ENCODE measurements at regions not wholly inside any gene's neighbourhood (a gene's known extent, or its start where the extent isn't known, plus 50 kb on each side); places are given as distances from the start of the nearest gene placed in this dataset.

DNA sequence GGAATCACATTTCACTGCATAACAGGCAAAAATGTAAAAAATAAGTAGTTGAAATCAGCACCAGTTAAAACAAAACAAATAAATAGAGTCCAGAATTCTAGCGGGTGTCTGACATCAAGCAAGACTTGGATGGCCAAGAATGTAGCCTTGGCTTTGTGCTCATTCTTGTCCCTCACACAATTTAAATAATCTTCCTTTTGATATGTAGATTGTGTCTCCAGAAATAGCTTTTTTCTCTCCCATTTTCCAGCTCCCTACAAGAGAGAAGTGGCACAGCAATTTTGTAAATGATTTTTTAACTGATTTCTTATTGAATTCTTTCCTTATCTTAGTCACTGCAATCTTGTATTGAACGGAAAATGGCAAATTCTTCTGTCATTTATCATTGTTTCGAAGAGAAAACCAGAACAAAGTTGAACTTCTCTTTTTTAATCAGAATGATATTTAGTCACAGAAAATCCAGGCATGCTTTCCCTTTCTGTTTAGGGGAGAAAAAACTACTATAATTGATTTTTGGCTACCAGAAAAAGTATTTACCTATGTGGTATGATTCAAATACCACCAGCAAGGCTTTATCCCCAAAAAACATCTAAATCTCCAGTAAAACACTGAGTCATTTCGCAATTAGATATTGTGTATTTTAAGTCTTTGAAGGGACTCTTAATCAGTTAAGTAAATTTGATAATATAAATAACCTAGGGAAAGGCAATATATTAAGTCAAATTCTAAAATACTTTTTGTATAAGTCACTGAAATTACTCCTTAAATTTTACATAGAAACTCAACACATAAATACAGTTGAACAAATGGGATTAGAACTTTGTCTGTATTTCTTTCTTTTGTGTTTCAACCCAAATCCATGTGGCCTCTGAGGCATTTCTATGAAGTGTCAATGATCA, 481.7 kb downstream of the GBE1 start:
- TF ChIP-seq, protein P1, sequence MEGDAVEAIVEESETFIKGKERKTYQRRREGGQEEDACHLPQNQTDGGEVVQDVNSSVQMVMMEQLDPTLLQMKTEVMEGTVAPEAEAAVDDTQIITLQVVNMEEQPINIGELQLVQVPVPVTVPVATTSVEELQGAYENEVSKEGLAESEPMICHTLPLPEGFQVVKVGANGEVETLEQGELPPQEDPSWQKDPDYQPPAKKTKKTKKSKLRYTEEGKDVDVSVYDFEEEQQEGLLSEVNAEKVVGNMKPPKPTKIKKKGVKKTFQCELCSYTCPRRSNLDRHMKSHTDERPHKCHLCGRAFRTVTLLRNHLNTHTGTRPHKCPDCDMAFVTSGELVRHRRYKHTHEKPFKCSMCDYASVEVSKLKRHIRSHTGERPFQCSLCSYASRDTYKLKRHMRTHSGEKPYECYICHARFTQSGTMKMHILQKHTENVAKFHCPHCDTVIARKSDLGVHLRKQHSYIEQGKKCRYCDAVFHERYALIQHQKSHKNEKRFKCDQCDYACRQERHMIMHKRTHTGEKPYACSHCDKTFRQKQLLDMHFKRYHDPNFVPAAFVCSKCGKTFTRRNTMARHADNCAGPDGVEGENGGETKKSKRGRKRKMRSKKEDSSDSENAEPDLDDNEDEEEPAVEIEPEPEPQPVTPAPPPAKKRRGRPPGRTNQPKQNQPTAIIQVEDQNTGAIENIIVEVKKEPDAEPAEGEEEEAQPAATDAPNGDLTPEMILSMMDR (IDR thresholded peaks at IDR 0.05; ENCODE audit: control extremely low read depth, extremely low read depth, low read depth, missing control alignments), result no peak
- ChIA-PET POLR2A (no interaction called here), CTCF (no interaction called here)
- no peak for DNase-seq (ENCODE audit: extremely low spot score)

DNA sequence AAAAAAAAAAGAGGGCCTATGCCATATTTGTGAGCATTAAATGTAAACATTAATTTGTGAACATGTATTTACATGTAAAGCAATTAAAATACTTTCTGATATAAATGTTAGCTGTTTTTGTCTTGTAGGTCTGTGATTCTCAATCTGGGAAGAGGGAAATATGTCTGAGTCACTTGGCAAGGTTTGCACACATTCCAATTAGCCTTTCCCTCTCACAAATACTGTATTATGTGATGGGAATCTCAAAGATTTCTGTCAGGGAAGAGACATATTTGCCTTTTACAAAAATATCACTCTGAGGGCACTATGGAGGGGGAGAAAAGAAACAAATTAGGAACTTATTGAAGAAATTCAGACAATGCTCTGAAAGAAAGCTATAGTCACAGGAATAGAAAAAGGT, 483.6 kb downstream of the GBE1 start:
- POLR2A ChIA-PET, result no interaction called here
- no peak for DNase-seq (ENCODE audit: extremely low spot score)
- CTCF ChIA-PET, result interaction anchor here (1.1 kb wide), 1 partner anchor 9 kb away, joined by 3 read pairs; no protein-coding TSS in a partner anchor
- TF ChIP-seq, protein P1 (IDR thresholded peaks at IDR 0.05; ENCODE audit: control extremely low read depth, extremely low read depth, low read depth, missing control alignments), result no peak

GRCh38 chr3:81274671-81275070, 486.8 kb downstream of the GBE1 start:
- ChIA-PET CTCF (no interaction called here), POLR2A (no interaction called here)
- TF ChIP-seq, protein P1 (IDR thresholded peaks at IDR 0.05; ENCODE audit: control extremely low read depth, extremely low read depth, low read depth, missing control alignments), result no peak

GRCh38 chr3:81270603-81271379, 490.7 kb downstream of the GBE1 start:
- DNase-seq (ENCODE audit: extremely low spot score), result no peak
- TF ChIP-seq, protein P1 (IDR thresholded peaks at IDR 0.05; ENCODE audit: control extremely low read depth, extremely low read depth, low read depth, missing control alignments), result no peak
- POLR2A ChIA-PET, result no interaction called here
- CTCF ChIA-PET, result no interaction called here

More at GRCh38 chr3:81274671-81275070, 486.8 kb downstream of the GBE1 start:
- no peak for DNase-seq (ENCODE audit: extremely low spot score)

- no peak for DNase-seq (ENCODE audit: extremely low spot score)
- ChIA-PET POLR2A (no interaction called here), CTCF (interaction anchor here (0.7 to 1.3 kb wide), 4 partner anchors 12 to 81 kb away, joined by 3 to 4 read pairs (median 3); no protein-coding TSS in a partner anchor)
- TF ChIP-seq, protein P1 (IDR thresholded peaks at IDR 0.05; ENCODE audit: control extremely low read depth, extremely low read depth, low read depth, missing control alignments), result no peak
Measured at GRCh38 chr3:81268526-81268925, 492.9 kb downstream of the GBE1 start.

GRCh38 chr3:81261996-81262395, 499.4 kb downstream of the GBE1 start:
- CTCF ChIA-PET, result interaction anchor here (2.7 kb wide), 1 partner anchor 11 kb away, joined by 9 read pairs; no protein-coding TSS in a partner anchor
- TF ChIP-seq, protein P1 (IDR thresholded peaks at IDR 0.05; ENCODE audit: control extremely low read depth, extremely low read depth, low read depth, missing control alignments), result no peak
- POLR2A ChIA-PET, result no interaction called here
- DNase-seq (ENCODE audit: extremely low spot score), result no peak
